ENCODE measurements at regions not wholly inside any gene's neighbourhood (a gene's known extent, or its start where the extent isn't known, plus 50 kb on each side); places are given as distances from the start of the nearest gene placed in this dataset.

DNA sequence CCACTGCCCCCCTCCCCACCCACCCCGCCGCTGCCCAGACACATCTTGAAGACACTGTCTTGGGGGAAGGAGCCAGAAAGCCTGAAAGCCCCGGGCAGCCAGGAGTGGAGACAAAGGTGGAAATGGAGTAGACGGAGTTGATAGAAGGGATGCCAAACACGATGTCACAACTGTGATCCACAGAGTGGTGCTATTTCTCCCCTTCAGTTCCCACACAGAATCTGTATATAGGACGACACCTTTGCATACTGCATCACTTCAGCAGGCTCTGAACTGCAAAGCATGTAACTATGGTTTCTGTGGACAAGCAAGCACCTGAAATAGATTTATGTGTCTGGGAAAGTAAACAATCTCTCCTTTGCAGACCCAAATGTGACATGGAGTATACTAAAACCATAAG is 56.4 kb upstream of the F13A1 start:
- TF ChIP-seq EZH2 (IDR thresholded peaks at IDR 0.05; ENCODE audit: insufficient read depth, poor library complexity, severe bottlenecking), result no peak
- TF ChIP-seq EZH2phosphoT487 (IDR thresholded peaks at IDR 0.05; ENCODE audit: insufficient read depth, low read depth), result no peak
